ENCODE measurements at regions not wholly inside any gene's neighbourhood (a gene's known extent, or its start where the extent isn't known, plus 50 kb on each side); places are given as distances from the start of the nearest gene placed in this dataset.

DNA sequence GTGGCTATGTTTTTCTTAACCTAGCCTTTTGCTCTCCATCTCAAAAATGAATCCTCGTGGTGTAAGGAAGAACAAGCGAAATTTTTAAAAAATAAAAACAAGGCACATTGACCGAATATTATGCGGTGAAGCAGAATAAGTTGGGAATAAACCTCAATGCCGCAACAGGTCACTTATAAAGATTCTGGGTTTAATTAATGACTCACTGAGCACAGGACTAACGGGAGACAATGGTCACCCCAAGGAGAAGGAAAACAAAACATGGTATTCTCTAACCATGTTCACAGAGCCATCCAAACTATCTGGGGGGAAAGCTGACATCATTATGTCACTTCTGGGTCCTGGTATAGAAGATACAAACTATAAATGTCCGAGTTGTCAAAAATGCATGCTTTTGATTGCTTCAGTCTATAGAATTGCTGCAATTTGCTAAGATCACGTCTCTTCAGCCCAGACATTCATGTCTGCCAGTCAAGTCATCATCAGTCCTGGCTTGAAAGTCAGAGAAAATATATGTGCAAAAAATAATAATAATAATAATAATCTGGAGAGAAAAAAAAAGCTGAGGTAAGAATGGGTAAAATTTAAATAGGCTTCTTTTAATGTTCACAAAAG, 280.6 kb downstream of the NR2F1-AS1 start:
- no peak for TF ChIP-seq ZBTB7A (IDR thresholded peaks at IDR 0.05; ENCODE audit: low read depth)
- TF ChIP-seq EP300 (IDR thresholded peaks at IDR 0.05; ENCODE audit: borderline replicate concordance), result no peak
- TF ChIP-seq, protein P1, sequence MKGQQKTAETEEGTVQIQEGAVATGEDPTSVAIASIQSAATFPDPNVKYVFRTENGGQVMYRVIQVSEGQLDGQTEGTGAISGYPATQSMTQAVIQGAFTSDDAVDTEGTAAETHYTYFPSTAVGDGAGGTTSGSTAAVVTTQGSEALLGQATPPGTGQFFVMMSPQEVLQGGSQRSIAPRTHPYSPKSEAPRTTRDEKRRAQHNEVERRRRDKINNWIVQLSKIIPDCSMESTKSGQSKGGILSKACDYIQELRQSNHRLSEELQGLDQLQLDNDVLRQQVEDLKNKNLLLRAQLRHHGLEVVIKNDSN (IDR thresholded peaks at IDR 0.05), result no peak
- TF ChIP-seq RAD21 (IDR thresholded peaks at IDR 0.05; ENCODE audit: low read depth), result no peak
- TF ChIP-seq CEBPB (IDR thresholded peaks at IDR 0.05), result no peak
- no peak for TF ChIP-seq FOXM1 (IDR thresholded peaks at IDR 0.05; ENCODE audit: borderline replicate concordance, low read depth)
- TF ChIP-seq TCF12 (IDR thresholded peaks at IDR 0.05; ENCODE audit: low read depth), result no peak
- no peak for TF ChIP-seq YY1 (IDR thresholded peaks at IDR 0.05; ENCODE audit: low read depth)
- TF ChIP-seq CREB1 (IDR thresholded peaks at IDR 0.05; ENCODE audit: low read depth), result no peak
- no peak for TF ChIP-seq TEAD4 (IDR thresholded peaks at IDR 0.05)
- no peak for TF ChIP-seq TAF1 (IDR thresholded peaks at IDR 0.05; ENCODE audit: low read depth)

DNA sequence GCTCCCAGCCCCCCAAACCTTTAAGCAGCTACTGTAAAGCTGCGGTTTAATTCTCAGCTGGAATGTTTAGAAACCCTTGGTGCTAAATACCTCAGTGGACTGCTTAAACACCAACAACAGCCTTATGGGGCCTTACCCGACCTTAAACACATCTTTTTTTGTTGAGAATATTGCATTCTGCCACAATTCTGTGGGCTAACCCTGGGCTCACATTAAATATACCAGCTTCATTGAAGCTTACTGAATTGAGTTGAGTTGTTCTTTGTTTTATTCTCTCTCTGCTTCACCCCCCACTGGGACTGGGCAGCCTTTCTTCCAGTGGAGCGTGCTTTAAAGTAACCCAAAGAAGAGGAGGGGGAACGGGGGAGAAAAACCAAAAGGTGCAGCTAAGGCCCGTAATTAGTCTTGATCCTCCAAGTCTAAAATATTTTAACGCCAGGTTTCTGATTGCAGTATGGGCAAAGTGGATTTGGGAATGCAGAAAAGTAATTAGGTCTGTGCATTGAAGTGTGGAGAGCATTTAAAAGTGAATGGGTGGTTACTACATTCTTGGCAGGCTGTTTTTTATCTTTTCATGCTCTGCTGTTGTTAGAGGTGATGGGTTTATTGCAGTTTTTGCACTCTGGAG, 281.2 kb downstream of the NR2F1-AS1 start:
- TF ChIP-seq TCF12 (IDR thresholded peaks at IDR 0.05; ENCODE audit: low read depth) (peak; percentile 91), EP300 (IDR thresholded peaks at IDR 0.05; ENCODE audit: borderline replicate concordance) (peak; percentile 87), NFIC (IDR thresholded peaks at IDR 0.05) (peak; percentile 90), CEBPB (IDR thresholded peaks at IDR 0.05) (peak; percentile 64), TAF1 (IDR thresholded peaks at IDR 0.05; ENCODE audit: low read depth) (no peak), TEAD4 (IDR thresholded peaks at IDR 0.05) (peak; percentile 95), CREB1 (IDR thresholded peaks at IDR 0.05; ENCODE audit: low read depth) (no peak; the same call in 1 of the 2 replicates), RAD21 (IDR thresholded peaks at IDR 0.05; ENCODE audit: low read depth) (peak; percentile 30), YY1 (IDR thresholded peaks at IDR 0.05; ENCODE audit: low read depth) (no peak), FOXM1 (IDR thresholded peaks at IDR 0.05; ENCODE audit: borderline replicate concordance, low read depth) (peak; percentile 83)
- TF ChIP-seq, protein P2, sequence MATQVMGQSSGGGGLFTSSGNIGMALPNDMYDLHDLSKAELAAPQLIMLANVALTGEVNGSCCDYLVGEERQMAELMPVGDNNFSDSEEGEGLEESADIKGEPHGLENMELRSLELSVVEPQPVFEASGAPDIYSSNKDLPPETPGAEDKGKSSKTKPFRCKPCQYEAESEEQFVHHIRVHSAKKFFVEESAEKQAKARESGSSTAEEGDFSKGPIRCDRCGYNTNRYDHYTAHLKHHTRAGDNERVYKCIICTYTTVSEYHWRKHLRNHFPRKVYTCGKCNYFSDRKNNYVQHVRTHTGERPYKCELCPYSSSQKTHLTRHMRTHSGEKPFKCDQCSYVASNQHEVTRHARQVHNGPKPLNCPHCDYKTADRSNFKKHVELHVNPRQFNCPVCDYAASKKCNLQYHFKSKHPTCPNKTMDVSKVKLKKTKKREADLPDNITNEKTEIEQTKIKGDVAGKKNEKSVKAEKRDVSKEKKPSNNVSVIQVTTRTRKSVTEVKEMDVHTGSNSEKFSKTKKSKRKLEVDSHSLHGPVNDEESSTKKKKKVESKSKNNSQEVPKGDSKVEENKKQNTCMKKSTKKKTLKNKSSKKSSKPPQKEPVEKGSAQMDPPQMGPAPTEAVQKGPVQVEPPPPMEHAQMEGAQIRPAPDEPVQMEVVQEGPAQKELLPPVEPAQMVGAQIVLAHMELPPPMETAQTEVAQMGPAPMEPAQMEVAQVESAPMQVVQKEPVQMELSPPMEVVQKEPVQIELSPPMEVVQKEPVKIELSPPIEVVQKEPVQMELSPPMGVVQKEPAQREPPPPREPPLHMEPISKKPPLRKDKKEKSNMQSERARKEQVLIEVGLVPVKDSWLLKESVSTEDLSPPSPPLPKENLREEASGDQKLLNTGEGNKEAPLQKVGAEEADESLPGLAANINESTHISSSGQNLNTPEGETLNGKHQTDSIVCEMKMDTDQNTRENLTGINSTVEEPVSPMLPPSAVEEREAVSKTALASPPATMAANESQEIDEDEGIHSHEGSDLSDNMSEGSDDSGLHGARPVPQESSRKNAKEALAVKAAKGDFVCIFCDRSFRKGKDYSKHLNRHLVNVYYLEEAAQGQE (IDR thresholded peaks at IDR 0.05; ENCODE audit: low read depth), result no peak
- TF ChIP-seq, protein P3, sequence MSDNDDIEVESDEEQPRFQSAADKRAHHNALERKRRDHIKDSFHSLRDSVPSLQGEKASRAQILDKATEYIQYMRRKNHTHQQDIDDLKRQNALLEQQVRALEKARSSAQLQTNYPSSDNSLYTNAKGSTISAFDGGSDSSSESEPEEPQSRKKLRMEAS (IDR thresholded peaks at IDR 0.05), result peak; percentile 24; the same call in 1 of the 2 replicates

DNA sequence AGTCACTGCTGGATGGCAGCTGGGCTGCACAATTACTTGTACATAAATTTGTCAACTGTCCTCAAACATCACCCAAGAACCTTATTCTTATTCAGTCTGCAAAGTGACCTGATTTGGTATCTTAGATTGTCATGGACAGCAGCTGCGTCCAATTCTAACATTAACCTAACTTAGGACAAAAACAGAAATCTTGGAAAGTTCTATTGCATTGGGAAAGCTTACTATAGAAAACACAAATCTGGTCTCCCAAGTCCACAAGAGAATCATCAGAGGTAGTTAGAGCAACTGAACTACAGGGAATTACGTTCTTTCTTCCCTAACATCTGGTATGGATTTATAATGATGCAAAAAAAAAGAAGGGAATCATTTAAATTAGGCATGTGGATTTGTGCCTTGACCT, 283.9 kb downstream of the NR2F1-AS1 start:
- TF ChIP-seq NFIC (IDR thresholded peaks at IDR 0.05), result no peak
- TF ChIP-seq RAD21 (IDR thresholded peaks at IDR 0.05; ENCODE audit: low read depth), result no peak
- no peak for TF ChIP-seq EP300 (IDR thresholded peaks at IDR 0.05; ENCODE audit: borderline replicate concordance)
- no peak for TF ChIP-seq YY1 (IDR thresholded peaks at IDR 0.05; ENCODE audit: low read depth)
- TF ChIP-seq ZBTB7A (IDR thresholded peaks at IDR 0.05; ENCODE audit: low read depth), result no peak
- TF ChIP-seq CREB1 (IDR thresholded peaks at IDR 0.05; ENCODE audit: low read depth), result no peak
- no peak for TF ChIP-seq CEBPB (IDR thresholded peaks at IDR 0.05)
- TF ChIP-seq, protein P1 (IDR thresholded peaks at IDR 0.05), result no peak
- TF ChIP-seq, protein P2 (IDR thresholded peaks at IDR 0.05; ENCODE audit: low read depth), result no peak
- TF ChIP-seq TCF12 (IDR thresholded peaks at IDR 0.05; ENCODE audit: low read depth), result no peak
- TF ChIP-seq EGR1 (IDR thresholded peaks at IDR 0.05), result no peak
- TF ChIP-seq TEAD4 (IDR thresholded peaks at IDR 0.05), result no peak

DNA sequence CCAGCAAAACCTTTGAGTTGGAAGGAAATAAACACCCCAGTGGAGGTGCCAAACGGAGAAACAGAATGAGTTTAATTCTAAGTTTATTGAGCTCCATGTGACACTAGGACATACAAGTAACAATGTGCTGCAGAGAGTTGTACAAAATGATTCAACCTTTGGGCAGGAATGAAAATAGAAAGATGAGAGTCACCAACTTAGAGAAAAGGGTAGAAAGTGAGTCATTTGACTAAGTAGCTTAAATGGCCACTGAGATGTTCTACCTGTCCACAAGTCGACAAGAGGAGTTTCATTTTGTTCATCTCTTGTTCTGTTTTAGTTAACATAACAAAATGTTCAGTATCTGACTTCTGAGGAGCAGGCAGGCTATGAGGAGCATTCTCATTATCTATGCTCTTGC, 284.7 kb downstream of the NR2F1-AS1 start:
- TF ChIP-seq ZBTB7A (IDR thresholded peaks at IDR 0.05; ENCODE audit: low read depth) (no peak), TCF12 (IDR thresholded peaks at IDR 0.05; ENCODE audit: low read depth) (no peak), TAF1 (IDR thresholded peaks at IDR 0.05; ENCODE audit: low read depth) (no peak), CEBPB (IDR thresholded peaks at IDR 0.05) (no peak), RAD21 (IDR thresholded peaks at IDR 0.05; ENCODE audit: low read depth) (no peak), TEAD4 (IDR thresholded peaks at IDR 0.05) (no peak), FOXM1 (IDR thresholded peaks at IDR 0.05; ENCODE audit: borderline replicate concordance, low read depth) (no peak), CREB1 (IDR thresholded peaks at IDR 0.05; ENCODE audit: low read depth) (no peak), EGR1 (IDR thresholded peaks at IDR 0.05) (no peak)
- TF ChIP-seq, protein P3 (IDR thresholded peaks at IDR 0.05), result no peak
- TF ChIP-seq, protein P1 (IDR thresholded peaks at IDR 0.05), result no peak

DNA sequence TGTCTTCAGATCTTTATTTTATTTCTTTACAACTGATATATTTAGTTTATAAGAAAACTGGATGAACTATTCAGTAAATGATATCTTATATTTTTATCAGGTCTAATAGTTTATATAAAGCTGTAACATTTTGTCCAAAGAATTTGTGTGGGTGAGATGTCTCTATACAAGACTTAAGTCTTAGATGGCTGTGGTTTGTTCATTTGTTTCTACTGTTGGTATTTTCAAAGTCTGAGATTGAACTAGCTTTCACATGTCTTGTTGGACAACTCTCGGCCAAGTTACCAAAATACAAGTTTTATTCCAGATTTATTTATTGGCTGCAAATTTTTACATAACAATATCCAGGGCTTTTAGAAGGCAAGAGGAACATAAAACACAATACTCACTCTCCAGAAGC, 286.0 kb downstream of the NR2F1-AS1 start:
- TF ChIP-seq CREB1 (IDR thresholded peaks at IDR 0.05; ENCODE audit: low read depth), result no peak
- TF ChIP-seq, protein P1 (IDR thresholded peaks at IDR 0.05), result no peak
- no peak for TF ChIP-seq YY1 (IDR thresholded peaks at IDR 0.05; ENCODE audit: low read depth)
- no peak for TF ChIP-seq NFIC (IDR thresholded peaks at IDR 0.05)
- no peak for TF ChIP-seq TAF1 (IDR thresholded peaks at IDR 0.05; ENCODE audit: low read depth)
